ENCODE measurements at regions not wholly inside any gene's neighbourhood (a gene's known extent, or its start where the extent isn't known, plus 50 kb on each side); places are given as distances from the start of the nearest gene placed in this dataset.

GRCh38 chr6:15148356-15148946 is 97.4 kb upstream of the JARID2 start:
- DNase-seq, result peak; percentile 70 to 93
- POLR2A ChIA-PET (ENCODE audit: unreplicated experiment), result no interaction called here
- no peaks in the 10 kb centered on the region for H3K79me2 ChIP-seq (ENCODE audit: low read depth)
- H3K4me2 ChIP-seq, result peak overlapping the region; percentile 58
- H3K36me3 ChIP-seq (ENCODE audit: low read depth), result no peaks in the 10 kb centered on the region
- peak overlapping the region; percentile 45 for H2AFZ ChIP-seq
- peaks cover 12% of the 10 kb centered on the region; the same call in 1 of the 2 replicates for H3F3A ChIP-seq (ENCODE audit: insufficient read depth, low read depth)
- no TSS peak for BruUV-seq (replicated peaks)
- H3K9me3 ChIP-seq (ENCODE audit: insufficient read depth, low read depth), result no peaks in the 10 kb centered on the region
- intact Hi-C loops (cut with micrococcal nuclease; ENCODE audit: unreplicated experiment), result loop anchor here (2.0 kb wide), 1 partner anchor 98 kb away; the partner anchor contains the start of gene JARID2
- H3K27ac ChIP-seq, result peak overlapping the region; percentile 56
- no peak for TF ChIP-seq EZH2 (IDR thresholded peaks at IDR 0.05; ENCODE audit: low read depth)
- TF ChIP-seq, protein P1, sequence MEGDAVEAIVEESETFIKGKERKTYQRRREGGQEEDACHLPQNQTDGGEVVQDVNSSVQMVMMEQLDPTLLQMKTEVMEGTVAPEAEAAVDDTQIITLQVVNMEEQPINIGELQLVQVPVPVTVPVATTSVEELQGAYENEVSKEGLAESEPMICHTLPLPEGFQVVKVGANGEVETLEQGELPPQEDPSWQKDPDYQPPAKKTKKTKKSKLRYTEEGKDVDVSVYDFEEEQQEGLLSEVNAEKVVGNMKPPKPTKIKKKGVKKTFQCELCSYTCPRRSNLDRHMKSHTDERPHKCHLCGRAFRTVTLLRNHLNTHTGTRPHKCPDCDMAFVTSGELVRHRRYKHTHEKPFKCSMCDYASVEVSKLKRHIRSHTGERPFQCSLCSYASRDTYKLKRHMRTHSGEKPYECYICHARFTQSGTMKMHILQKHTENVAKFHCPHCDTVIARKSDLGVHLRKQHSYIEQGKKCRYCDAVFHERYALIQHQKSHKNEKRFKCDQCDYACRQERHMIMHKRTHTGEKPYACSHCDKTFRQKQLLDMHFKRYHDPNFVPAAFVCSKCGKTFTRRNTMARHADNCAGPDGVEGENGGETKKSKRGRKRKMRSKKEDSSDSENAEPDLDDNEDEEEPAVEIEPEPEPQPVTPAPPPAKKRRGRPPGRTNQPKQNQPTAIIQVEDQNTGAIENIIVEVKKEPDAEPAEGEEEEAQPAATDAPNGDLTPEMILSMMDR (conservative IDR thresholded peaks at IDR 0.05), result no peak; the same call in 1 of the 2 replicates
- H3K27me3 ChIP-seq (ENCODE audit: insufficient read depth, low read depth), result no peaks in the 10 kb centered on the region
- CTCF ChIA-PET, result no interaction called here
- H3K9me2 ChIP-seq (ENCODE audit: insufficient read depth), result no peaks in the 10 kb centered on the region
- H3K4me3 ChIP-seq, result no peak overlapping the region
- no peaks in the 10 kb centered on the region for H4K20me1 ChIP-seq (ENCODE audit: insufficient read depth)
- peaks cover 15% of the 10 kb centered on the region for H3K4me1 ChIP-seq (replicated peaks; ENCODE audit: insufficient read depth)

GRCh38 chr6:15150207-15150606 is 95.7 kb upstream of the JARID2 start:
- no TSS peak for BruUV-seq (replicated peaks)
- H3K9me3 ChIP-seq (ENCODE audit: insufficient read depth, low read depth), result no peaks in the 10 kb centered on the region
- no peaks in the 10 kb centered on the region for H4K20me1 ChIP-seq (ENCODE audit: insufficient read depth)
- intact Hi-C loops (cut with micrococcal nuclease; ENCODE audit: unreplicated experiment), result no loop called here
- no peak for DNase-seq
- no peaks in the 10 kb centered on the region for H3K9me2 ChIP-seq (ENCODE audit: insufficient read depth)
- no peak overlapping the region for H3K27ac ChIP-seq
- peaks cover 15% of the 10 kb centered on the region for H3K4me1 ChIP-seq (replicated peaks; ENCODE audit: insufficient read depth)
- ChIA-PET CTCF (no interaction called here), POLR2A (ENCODE audit: unreplicated experiment) (no interaction called here)
- no peaks in the 10 kb centered on the region for H3K79me2 ChIP-seq (ENCODE audit: low read depth)
- no peaks in the 10 kb centered on the region for H3K27me3 ChIP-seq (ENCODE audit: insufficient read depth, low read depth)
- H3K4me3 ChIP-seq, result no peak overlapping the region
- TF ChIP-seq EZH2 (IDR thresholded peaks at IDR 0.05; ENCODE audit: low read depth), result no peak
- TF ChIP-seq, protein P1 (conservative IDR thresholded peaks at IDR 0.05), result no peak
- peaks cover 12% of the 10 kb centered on the region; the same call in 1 of the 2 replicates for H3F3A ChIP-seq (ENCODE audit: insufficient read depth, low read depth)
- H2AFZ ChIP-seq, result no peak overlapping the region
- no peak overlapping the region for H3K4me2 ChIP-seq
- no peaks in the 10 kb centered on the region for H3K36me3 ChIP-seq (ENCODE audit: low read depth)

- H3F3A ChIP-seq (ENCODE audit: insufficient read depth, low read depth), result peaks cover 12% of the 10 kb centered on the region; the same call in 1 of the 2 replicates
- CTCF ChIA-PET, result no interaction called here
- POLR2A ChIA-PET (ENCODE audit: unreplicated experiment), result interaction anchor here (0.6 kb wide), 1 partner anchor 250 kb away, joined by 3 read pairs; no protein-coding TSS in a partner anchor
- H3K9me3 ChIP-seq (ENCODE audit: insufficient read depth, low read depth), result no peaks in the 10 kb centered on the region
- peaks cover 15% of the 10 kb centered on the region for H3K4me1 ChIP-seq (replicated peaks; ENCODE audit: insufficient read depth)
- H2AFZ ChIP-seq, result no peak overlapping the region
- no peak for DNase-seq
- no peaks in the 10 kb centered on the region for H4K20me1 ChIP-seq (ENCODE audit: insufficient read depth)
- H3K27me3 ChIP-seq (ENCODE audit: insufficient read depth, low read depth), result no peaks in the 10 kb centered on the region
- H3K36me3 ChIP-seq (ENCODE audit: low read depth), result no peaks in the 10 kb centered on the region
- BruUV-seq (replicated peaks), result no TSS peak
- TF ChIP-seq, protein P1 (conservative IDR thresholded peaks at IDR 0.05), result no peak
- H3K9me2 ChIP-seq (ENCODE audit: insufficient read depth), result no peaks in the 10 kb centered on the region
- no peak overlapping the region for H3K4me3 ChIP-seq
- H3K79me2 ChIP-seq (ENCODE audit: low read depth), result no peaks in the 10 kb centered on the region
- no peak overlapping the region for H3K27ac ChIP-seq
- H3K4me2 ChIP-seq, result no peak overlapping the region
- intact Hi-C loops (cut with micrococcal nuclease; ENCODE audit: unreplicated experiment), result no loop called here
Measured at GRCh38 chr6:15152700-15153099, 93.2 kb upstream of the JARID2 start.
